Brain microvascular endothelial cell (primary cell): ENCODE measurements at regions not wholly inside any gene's neighbourhood (a gene's known extent, or its start where the extent isn't known, plus 50 kb on each side); places are given as distances from the start of the nearest gene placed in this dataset.
A peak's percentile ranks its signal among the peaks of the same experiment; 100 is the strongest.

Experiments used
- DNase-seq: peaks from one replicate; pipeline ENCODE4 v3.0.0-alpha.2; 2020
- H3K27ac ChIP-seq: fragments of 250-450 bp; sonication (Bioruptor Pico); 2 replicates; pipeline ENCODE4 v1.5.1; 2020; ENCODE audit warnings: mild to moderate bottlenecking, moderate library complexity
- H3K27me3 ChIP-seq: fragments of 250-450 bp; sonication (Bioruptor Pico); replicated peaks from 2 replicates; pipeline ENCODE4 v1.5.1; 2020; ENCODE audit warnings: mild to moderate bottlenecking
- H3K36me3 ChIP-seq: fragments of 250-450 bp; sonication (Bioruptor Pico); replicated peaks from 2 replicates; pipeline ENCODE4 v1.5.1; 2020; ENCODE audit warnings: mild to moderate bottlenecking
- H3K4me3 ChIP-seq: 2 replicates; pipeline ENCODE4 v1.5.1; 2011; ENCODE audit warnings: low read depth, mild to moderate bottlenecking, control low read depth, low read length, moderate library complexity
- CTCF ChIP-seq: IDR thresholded peaks from 2 replicates; pipeline ENCODE4 v1.5.1; 2011; ENCODE audit warnings: low read depth, mild to moderate bottlenecking, moderate library complexity, low read length, control low read depth, inconsistent platforms; ENCODE audit errors: missing control alignments
- in situ Hi-C: cut with HindIII; loops from 2 replicates; pipeline ENCODE4 v1.10.0; 2017; ENCODE audit warnings: low sequenced_read_pairs, low pct_ligation_motif_present

GRCh38 chr10:110446954-110447608, 50.6 kb upstream of the DUSP5 start:
- Histone ChIP-seq H3K36me3 (no peaks in the 10 kb centered on the region), H3K27ac (peak overlapping the region; percentile 71), H3K27me3 (no peaks in the 10 kb centered on the region), H3K4me3 (no peak overlapping the region)
- in situ Hi-C loops = no loop called here
- peak; percentile 87 for DNase-seq
- TF ChIP-seq CTCF = peak; percentile 60

GRCh38 chr10:110447886-110448285, 49.8 kb upstream of the DUSP5 start:
- Histone ChIP-seq H3K27me3 (no peaks in the 10 kb centered on the region), H3K27ac (peak overlapping the region; percentile 71), H3K36me3 (no peaks in the 10 kb centered on the region), H3K4me3 (no peak overlapping the region)
- TF ChIP-seq CTCF = no peak
- DNase-seq = no peak
- in situ Hi-C loops = no loop called here
